GM18520 (cell line): ENCODE measurements at regions not wholly inside any gene's neighbourhood (a gene's known extent, or its start where the extent isn't known, plus 50 kb on each side); places are given as distances from the start of the nearest gene placed in this dataset.
A peak's percentile ranks its signal among the peaks of the same experiment; 100 is the strongest.

Experiments used
- ATAC-seq: cut with Tn5 transposase; IDR thresholded peaks from one replicate; pipeline ENCODE4 v1.9.1; 2021; ENCODE audit not compliant: unreplicated experiment

- ATAC-seq: no peak
Observed at GRCh38 chr13:67328895-67329294, 98.8 kb upstream of the PCDH9 start.

- ATAC-seq: no peak
Observed at GRCh38 chr13:67318860-67319259, 88.7 kb upstream of the PCDH9 start.

DNA sequence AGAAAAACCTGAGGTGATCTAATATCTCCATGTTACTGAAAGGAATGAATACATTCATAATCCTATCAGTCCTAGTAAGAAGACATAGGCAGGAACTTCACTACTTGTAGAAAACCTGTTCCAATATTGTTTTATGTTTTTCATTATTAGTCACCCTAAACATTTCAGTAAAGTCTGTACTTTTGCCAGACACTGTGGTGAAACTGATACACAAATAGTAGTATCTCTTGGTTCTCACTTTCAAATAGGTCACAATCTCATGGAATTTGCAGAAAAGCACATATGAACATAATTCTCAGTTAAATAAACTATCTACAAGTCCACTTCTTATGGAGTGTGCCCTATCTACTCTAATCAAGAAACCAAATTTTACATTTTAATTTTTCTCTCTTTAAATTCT is 88.3 kb upstream of the PCDH9 start:
- ATAC-seq: no peak

DNA sequence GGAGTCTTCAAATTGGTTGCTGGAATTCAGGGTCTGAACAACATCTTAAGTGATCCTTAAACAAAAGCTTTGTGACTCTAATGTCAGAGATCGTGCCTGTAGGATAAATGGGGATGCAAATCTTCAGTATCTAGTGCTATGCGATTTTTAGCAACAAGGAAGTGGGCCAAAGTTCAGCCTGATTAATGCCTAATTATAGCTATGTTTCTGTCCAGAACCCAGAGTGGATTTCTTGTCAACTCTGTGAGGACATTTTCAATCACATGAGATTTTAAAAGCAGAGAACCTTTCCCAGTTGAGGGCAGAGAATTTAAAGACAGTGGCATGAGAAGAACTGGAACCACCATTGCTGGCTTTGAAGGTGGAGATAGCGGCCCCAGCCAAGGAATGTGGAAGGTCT is 84.3 kb upstream of the PCDH9 start:
- ATAC-seq: no peak

GRCh38 chr13:67308004-67308772 is 78.1 kb upstream of the PCDH9 start:
- peak; percentile 73 for ATAC-seq

DNA sequence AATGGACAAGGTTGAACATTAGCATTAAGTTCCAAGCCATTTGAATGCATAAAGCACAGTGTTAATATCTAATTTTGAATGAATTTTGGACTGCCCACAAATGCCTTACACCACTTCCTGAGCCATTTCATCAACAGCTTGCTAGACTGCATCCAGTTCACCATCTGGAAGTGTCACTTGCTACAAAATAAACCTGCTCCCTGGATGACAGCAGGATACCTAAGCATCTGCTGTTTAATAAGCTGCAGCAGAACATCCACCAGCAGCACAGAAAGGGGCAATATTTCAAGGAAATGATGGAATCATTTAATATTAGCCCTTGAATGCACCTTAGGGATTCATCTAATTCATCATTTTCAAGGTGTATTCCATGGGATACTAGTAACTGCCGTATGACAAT is 76.6 kb upstream of the PCDH9 start:
- ATAC-seq: no peak

- ATAC-seq: no peak
Observed at GRCh38 chr13:67303661-67304333, 73.7 kb upstream of the PCDH9 start.

- ATAC-seq: no peak
Observed at GRCh38 chr13:67299751-67300150, 69.6 kb upstream of the PCDH9 start.

DNA sequence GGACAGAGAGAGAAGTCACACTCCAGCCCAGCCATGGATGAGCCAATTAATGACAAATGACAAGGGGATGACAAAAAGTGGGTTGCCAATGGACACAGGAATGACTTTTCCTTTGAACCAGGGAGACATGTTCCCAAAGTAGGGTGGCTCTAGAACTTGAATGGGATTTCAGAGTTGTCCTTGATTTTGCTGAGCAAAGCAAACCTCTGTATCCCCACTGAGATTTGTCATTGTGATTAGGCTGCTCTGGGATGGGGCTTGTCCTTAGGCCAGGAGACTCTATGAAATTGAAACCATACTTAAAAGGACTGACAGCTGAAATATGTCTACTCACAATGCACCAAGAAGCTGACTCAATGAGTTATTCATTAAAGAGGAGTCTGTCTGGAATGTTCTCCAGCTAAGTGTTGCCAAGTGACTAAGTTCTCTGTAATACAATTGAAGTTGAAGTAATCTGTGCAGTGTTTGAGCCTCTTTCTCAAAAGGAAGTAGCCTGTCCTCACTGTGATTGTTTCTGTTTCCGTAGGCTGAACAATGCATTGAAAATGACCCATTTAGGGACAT is 69.0 kb upstream of the PCDH9 start:
- no peak for ATAC-seq

DNA sequence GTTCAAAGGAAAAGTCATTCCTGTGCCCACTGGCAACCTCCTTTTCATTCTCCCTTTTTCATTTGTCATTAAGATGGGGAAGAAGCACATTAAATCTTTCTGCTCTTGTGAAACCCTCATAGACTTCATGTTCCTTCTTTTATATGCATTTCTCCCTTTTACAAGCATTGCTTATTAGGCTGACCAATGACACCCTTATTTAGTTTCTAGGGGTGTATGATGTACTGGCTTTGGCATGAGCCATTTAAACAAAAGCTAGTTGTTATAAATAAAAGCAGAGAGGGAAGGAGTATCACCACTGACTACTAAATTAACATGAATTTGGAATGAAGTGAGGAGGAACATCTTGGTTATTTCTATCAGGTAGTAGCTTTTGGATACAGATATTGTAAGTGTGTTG is 68.2 kb upstream of the PCDH9 start:
- no peak for ATAC-seq

DNA sequence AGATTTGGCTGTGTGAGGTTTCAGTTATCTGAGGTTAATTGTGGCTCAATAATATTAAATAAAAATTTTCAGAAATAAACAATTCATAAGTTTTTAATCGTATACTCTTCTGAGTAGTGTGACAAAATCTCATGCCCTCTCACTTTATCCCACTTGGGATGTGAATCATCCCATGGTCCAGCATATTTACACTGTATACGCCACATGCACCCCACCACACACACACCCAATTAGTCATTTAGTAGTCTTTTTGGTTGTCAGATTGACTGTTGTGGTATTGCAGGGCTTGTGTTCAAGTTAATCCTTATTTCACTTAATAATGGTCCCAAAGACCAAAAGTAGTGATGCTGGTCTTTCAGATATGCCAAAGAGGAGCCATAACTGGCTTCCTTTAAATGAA is 66.4 kb upstream of the PCDH9 start:
- no peak for ATAC-seq

DNA sequence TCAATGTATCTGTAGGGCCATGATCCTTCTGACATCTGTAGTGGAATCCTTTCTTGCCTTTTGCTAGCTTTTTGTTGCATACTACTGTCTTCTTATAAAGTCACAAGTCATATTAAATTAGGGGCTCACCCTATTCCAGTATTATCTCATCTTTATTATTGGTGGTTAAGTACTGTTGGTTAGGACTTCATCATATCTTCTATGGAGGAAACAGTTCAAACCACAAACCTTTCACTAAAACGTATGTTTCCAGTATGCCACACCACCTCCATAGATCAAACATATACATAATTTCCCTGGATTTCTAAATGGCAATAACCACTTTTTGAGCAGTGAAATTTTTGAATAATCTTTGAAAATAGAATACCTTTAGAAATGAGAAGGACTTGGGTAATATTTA is 62.8 kb upstream of the PCDH9 start:
- ATAC-seq: no peak

GRCh38 chr13:67285611-67286010 is 55.5 kb upstream of the PCDH9 start:
- no peak for ATAC-seq

DNA sequence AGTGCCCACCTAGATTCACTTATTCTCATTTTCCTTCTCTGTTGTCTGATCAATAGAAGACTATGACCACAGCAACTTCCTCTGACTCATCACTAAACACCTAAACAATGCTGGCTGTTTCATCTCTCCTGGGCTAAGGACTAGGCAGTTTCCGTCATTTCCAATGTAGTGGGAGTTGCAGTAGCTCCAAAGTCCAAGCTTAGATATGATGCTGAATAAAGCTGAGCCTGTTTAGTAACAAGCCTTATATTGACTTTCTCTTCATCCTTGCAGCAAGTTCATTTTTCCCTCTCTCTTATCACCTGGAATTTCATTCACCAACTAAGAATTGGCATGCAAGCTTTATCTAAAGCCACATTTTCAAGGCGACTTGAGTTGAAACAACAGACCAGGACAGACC is 53.5 kb upstream of the PCDH9 start:
- ATAC-seq: no peak

- ATAC-seq: no peak
Observed at GRCh38 chr13:67281466-67281865, 51.3 kb upstream of the PCDH9 start.
